ENCODE measurements at regions not wholly inside any gene's neighbourhood (a gene's known extent, or its start where the extent isn't known, plus 50 kb on each side); places are given as distances from the start of the nearest gene placed in this dataset.

DNA sequence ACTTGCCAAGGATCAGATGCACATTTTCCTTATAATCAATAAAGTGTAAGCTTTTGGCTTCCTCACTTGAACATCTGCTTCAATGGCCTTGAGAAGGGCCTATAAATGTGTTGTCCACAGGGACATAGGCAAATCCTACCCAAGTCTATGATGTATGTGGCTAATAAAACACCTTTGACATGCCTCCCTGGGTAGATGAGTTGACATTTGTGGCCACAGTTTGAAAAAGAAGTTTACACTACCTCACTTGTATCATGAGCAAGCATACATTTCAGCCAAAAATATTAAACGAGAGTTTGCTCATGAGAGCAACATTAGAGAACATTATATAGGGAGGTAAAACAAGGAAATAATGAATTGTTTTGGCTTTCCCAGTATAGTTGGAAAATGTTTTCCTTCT, 1067.7 kb downstream of the C4orf33 start:
- ATAC-seq (ENCODE audit: low read depth) (no peak), DNase-seq (no peak)
- no peaks in the 10 kb centered on the region for H3K27me3 Mint-ChIP-seq
- ChIA-PET POLR2A (no interaction called here), CTCF (no interaction called here)
- H3K4me3 Mint-ChIP-seq: no peak overlapping the region
- peaks cover 7% of the 10 kb centered on the region for H3K9me3 Mint-ChIP-seq
- H3K4me1 Mint-ChIP-seq: no peaks in the 10 kb centered on the region
- H3K36me3 Mint-ChIP-seq (ENCODE audit: low read depth): no peaks in the 10 kb centered on the region
- no peak overlapping the region for H3K27ac Mint-ChIP-seq
- intact Hi-C loops (cut with micrococcal nuclease): no loop called here
- TF ChIP-seq, protein P1, sequence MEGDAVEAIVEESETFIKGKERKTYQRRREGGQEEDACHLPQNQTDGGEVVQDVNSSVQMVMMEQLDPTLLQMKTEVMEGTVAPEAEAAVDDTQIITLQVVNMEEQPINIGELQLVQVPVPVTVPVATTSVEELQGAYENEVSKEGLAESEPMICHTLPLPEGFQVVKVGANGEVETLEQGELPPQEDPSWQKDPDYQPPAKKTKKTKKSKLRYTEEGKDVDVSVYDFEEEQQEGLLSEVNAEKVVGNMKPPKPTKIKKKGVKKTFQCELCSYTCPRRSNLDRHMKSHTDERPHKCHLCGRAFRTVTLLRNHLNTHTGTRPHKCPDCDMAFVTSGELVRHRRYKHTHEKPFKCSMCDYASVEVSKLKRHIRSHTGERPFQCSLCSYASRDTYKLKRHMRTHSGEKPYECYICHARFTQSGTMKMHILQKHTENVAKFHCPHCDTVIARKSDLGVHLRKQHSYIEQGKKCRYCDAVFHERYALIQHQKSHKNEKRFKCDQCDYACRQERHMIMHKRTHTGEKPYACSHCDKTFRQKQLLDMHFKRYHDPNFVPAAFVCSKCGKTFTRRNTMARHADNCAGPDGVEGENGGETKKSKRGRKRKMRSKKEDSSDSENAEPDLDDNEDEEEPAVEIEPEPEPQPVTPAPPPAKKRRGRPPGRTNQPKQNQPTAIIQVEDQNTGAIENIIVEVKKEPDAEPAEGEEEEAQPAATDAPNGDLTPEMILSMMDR (IDR thresholded peaks at IDR 0.05): no peak

DNA sequence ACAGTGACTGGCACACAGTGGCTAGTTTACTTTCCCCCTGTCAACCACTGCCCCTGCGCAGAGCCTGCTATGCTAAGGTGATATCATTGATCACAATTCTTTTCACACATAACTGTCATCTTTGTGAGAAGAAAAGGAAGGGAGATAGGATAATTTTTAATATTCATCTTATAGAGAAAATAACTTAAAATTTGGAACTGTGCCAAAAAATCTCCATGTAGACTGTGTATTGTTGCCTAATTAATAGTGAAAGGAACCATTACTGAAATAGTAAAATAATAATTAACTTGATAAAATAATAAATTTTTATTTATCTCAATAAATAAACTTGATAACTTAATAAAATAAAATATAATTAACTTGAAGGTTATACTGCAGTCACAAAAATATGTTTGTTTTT, 1069.4 kb downstream of the C4orf33 start:
- Mint-ChIP-seq H3K9me3 (peaks cover 3% of the 10 kb centered on the region), H3K4me3 (no peak overlapping the region), H3K4me1 (no peaks in the 10 kb centered on the region), H3K36me3 (ENCODE audit: low read depth) (no peaks in the 10 kb centered on the region), H3K27ac (no peak overlapping the region), H3K27me3 (no peaks in the 10 kb centered on the region)
- intact Hi-C loops (cut with micrococcal nuclease): no loop called here
- ChIA-PET CTCF (no interaction called here), POLR2A (no interaction called here)
- no peak for ATAC-seq (ENCODE audit: low read depth)
- no peak for DNase-seq
- TF ChIP-seq, protein P1 (IDR thresholded peaks at IDR 0.05): no peak

- Mint-ChIP-seq H3K27me3 (no peaks in the 10 kb centered on the region), H3K9me3 (no peaks in the 10 kb centered on the region), H3K27ac (no peak overlapping the region), H3K4me1 (no peaks in the 10 kb centered on the region), H3K4me3 (no peak overlapping the region), H3K36me3 (ENCODE audit: low read depth) (no peaks in the 10 kb centered on the region)
- intact Hi-C loops (cut with micrococcal nuclease): no loop called here
- ChIA-PET CTCF (no interaction called here), POLR2A (no interaction called here)
- no peak for DNase-seq
- TF ChIP-seq, protein P1 (IDR thresholded peaks at IDR 0.05): no peak
- no peak for ATAC-seq (ENCODE audit: low read depth)
Measured at GRCh38 chr4:130172156-130172555, 1076.2 kb downstream of the C4orf33 start.

GRCh38 chr4:130178106-130178505, 1082.2 kb downstream of the C4orf33 start:
- no peaks in the 10 kb centered on the region for H3K9me3 Mint-ChIP-seq
- ATAC-seq (ENCODE audit: low read depth) (no peak), DNase-seq (no peak)
- no peaks in the 10 kb centered on the region for H3K4me1 Mint-ChIP-seq
- no peaks in the 10 kb centered on the region for H3K36me3 Mint-ChIP-seq (ENCODE audit: low read depth)
- intact Hi-C loops (cut with micrococcal nuclease): no loop called here
- TF ChIP-seq, protein P1 (IDR thresholded peaks at IDR 0.05): no peak
- no peak overlapping the region for H3K4me3 Mint-ChIP-seq
- no peak overlapping the region for H3K27ac Mint-ChIP-seq
- no peaks in the 10 kb centered on the region for H3K27me3 Mint-ChIP-seq
- ChIA-PET POLR2A (no interaction called here), CTCF (no interaction called here)

GRCh38 chr4:130183096-130183495, 1087.1 kb downstream of the C4orf33 start:
- Mint-ChIP-seq H3K27me3 (no peaks in the 10 kb centered on the region), H3K4me1 (no peaks in the 10 kb centered on the region), H3K9me3 (no peaks in the 10 kb centered on the region), H3K27ac (no peak overlapping the region), H3K4me3 (no peak overlapping the region), H3K36me3 (ENCODE audit: low read depth) (no peaks in the 10 kb centered on the region)
- CTCF ChIA-PET: no interaction called here
- TF ChIP-seq, protein P1 (IDR thresholded peaks at IDR 0.05): no peak
- ATAC-seq (ENCODE audit: low read depth) (no peak), DNase-seq (no peak)
- POLR2A ChIA-PET: no interaction called here
- intact Hi-C loops (cut with micrococcal nuclease): no loop called here

Data from activated B cell treated with CpG ODN at 0.5 μM for 24 hours (primary cell).